HG03103 (cell line): ENCODE measurements at regions not wholly inside any gene's neighbourhood (a gene's known extent, or its start where the extent isn't known, plus 50 kb on each side); places are given as distances from the start of the nearest gene placed in this dataset.
"Not testable (repeated sequence)": the region's sequence is repeated elsewhere in the genome, so short reads cannot be mapped to it uniquely, and the experiment has no call there.

ENCODE experiments used
- ATAC-seq: cut with Tn5 transposase; IDR thresholded peaks from one replicate; pipeline ENCODE4 v1.9.1; 2021; ENCODE audit warnings: low read depth; ENCODE audit not compliant: unreplicated experiment

DNA sequence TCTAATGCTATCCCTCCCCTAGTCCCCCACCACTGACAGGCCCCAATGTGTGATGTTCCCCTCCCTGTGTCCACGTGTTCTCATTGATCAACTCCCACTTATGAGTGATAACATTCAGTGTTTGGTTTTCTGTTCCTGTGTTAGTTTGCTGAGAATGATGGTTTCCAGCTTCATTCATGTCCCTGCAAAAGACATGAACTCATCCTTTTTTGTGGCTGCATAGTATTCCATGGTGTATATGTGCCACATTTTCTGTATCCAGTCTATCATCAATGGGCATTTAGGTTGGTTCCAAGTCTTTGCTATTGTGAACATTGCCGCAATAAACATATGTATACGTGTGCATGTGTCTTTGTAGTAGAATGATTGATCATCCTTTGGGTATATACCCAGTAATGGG is 153.1 kb downstream of the OR13H1 start:
- ATAC-seq: not testable (repeated sequence)

DNA sequence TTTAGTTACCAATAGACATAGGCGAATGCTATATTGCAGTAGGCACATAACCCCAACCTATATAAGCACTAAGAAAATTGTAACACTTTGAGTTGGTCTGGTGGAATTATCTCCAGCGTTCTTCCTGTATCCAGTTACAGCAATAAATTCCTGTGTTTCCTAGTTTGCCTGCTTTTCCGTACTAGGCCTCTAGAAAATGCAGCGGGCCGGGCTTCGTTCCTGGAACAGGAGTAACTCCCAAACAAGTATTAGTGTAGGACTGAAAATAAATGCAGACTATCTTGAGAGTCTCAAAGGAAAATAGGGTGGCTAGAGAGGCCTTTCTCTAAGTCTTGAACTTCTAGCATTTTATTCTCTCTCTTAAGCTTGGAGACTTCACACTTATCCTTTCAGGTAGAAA is 159.8 kb downstream of the OR13H1 start:
- no peak for ATAC-seq

DNA sequence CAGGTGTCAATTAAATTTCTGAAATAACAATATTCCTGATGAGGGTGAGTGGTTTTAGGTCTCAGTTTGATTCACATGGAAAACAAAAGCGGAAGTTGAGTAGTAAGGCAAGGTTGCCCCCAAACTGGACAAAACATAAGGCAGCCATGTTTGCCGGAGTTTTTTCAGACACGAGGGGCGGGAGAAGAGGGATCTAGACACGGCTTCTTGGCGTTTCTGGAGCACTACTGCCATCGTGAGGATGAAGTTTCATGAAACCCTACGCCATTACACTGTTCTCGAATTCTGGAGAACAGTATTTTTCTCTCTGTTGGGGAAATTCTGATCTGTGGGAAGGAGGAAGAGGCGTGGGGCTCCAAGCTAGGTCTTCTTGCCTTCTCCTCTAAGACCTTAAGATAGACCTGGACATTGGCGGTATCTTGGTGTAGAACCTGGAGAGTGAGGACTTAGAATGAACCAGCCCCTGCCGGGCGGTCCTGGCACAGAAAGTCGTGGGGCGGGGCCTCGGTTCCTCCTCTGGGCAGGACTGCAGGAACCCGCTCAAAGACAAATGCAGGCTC is 160.3 kb downstream of the OR13H1 start:
- ATAC-seq: no peak

DNA sequence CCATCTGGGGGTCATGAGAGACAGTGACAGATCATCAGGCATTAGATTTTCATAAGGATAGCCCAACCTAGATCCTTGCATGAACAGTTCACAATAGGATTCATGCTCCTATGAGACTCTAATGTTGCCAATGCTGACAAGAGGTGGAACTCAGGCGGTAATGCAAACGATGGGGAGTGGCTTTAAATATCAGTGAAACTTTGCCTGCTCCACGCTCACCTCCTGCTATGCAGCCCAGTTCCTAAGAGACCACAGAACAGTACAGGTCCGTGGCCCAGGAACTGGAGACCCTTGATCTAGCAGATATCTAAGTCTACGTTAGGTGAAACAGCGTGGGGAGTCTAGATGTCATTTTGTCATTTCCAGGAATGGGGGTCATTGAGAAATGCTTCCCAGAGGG is 165.7 kb downstream of the OR13H1 start:
- no peak for ATAC-seq

GRCh38 chrX:131711478-131711867 is 167.6 kb downstream of the OR13H1 start:
- ATAC-seq: no peak

DNA sequence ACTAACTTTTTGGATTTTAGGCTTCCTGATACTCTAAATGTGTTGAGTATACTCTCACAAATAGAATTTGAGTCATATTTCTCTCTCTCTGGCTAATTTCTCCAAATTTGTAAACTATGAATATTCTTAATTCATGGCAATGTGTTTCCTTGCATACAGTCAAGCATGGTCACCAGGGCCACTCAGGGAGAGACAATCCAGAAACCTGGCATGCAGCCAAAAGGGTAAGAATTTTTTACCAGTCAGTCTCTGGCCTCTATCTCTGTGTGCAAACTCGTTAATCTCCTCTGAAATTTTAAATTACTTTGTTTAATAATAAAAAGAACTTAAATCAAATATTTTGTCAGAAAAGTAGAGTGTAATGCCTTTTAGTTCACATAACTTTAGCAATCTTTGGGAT is 179.8 kb downstream of the OR13H1 start:
- ATAC-seq: no peak

- no peak for ATAC-seq
Observed at GRCh38 chrX:131724292-131724691, 180.4 kb downstream of the OR13H1 start.

GRCh38 chrX:131725001-131725654 is 181.3 kb downstream of the OR13H1 start:
- no peak for ATAC-seq

GRCh38 chrX:131727778-131728177 is 183.9 kb downstream of the OR13H1 start:
- ATAC-seq: no peak

DNA sequence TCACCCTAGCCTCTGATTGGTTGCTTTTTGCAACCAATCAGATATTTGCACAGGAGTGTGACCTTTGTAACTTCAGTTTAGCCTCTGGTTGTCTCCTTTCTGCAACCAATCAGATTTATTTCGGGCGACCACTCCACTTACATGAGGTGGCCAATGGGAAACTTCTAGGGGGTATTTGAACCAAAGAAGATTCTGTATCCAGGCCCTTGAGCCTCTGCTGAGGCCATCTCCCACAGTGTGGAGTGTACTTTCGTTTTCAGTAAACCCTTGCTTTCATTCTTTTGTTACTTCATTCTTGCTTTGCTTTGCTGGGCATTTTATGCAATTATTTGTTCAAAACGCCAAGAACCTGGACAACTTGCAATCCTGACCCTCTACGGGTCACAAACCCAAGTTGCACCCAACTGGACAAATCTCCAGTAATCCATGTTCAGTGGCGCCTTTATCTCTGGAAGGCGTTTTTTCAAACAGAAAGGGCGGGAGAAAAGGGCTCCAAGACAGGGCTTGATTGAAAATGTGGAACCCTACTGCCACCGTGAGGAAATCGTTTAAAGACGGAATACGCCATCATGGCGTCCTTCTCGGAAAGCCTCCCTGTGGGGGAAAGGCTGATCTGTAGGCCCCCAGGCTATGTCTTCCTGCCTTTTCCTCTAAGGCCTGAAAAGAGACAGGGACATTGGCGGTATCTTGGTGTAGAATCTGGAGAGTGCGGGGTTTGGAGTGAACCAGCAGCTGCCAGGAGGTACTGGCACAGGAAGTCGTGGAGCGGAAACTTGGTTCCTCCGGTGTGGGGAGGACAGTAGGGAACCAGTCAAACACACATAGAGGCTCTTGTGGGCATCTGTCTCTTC is 184.6 kb downstream of the OR13H1 start:
- ATAC-seq: no peak

- no peak for ATAC-seq
Observed at GRCh38 chrX:131729295-131729694, 185.4 kb downstream of the OR13H1 start.

GRCh38 chrX:131734621-131735020 is 190.7 kb downstream of the OR13H1 start:
- ATAC-seq: no peak

DNA sequence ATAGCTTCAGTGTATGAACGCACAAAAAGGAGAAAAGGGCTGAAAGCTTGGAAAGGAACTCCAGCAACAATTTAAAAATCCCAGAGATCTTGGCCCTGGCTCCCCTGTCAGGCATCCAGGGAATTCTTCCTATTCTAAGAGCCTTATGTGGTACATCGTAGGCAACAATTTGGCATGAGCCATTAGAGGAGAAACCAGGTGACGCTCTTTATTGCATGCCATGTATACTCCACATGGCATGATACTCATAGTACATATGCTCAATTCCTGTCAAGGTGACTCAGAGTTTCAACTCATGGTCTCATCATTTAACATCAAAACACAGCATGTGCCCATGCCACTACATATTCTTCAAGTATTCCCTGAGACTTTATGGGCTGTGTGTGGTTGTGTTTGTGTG is 191.3 kb downstream of the OR13H1 start:
- ATAC-seq: no peak

DNA sequence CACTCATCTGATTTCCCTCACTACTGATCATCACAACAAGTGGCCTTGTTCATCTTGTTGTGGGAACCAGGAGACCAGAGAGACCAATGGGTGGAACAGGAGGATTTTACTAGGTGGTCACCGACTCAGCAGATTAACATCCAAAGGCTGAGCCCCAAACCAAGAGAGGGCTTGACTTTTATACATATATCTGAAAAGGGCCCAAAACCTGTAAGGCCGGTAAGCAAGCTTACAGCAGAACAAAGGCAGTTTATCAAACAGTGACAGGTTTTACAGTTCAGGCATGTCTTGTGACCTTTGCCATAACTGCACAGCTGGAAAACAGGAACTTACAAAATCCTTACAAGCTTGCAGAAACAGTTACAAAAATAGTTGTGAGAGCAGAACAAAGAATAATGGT is 195.9 kb downstream of the OR13H1 start:
- no peak for ATAC-seq

- ATAC-seq: no peak
Observed at GRCh38 chrX:131741103-131741581, 197.3 kb downstream of the OR13H1 start.

DNA sequence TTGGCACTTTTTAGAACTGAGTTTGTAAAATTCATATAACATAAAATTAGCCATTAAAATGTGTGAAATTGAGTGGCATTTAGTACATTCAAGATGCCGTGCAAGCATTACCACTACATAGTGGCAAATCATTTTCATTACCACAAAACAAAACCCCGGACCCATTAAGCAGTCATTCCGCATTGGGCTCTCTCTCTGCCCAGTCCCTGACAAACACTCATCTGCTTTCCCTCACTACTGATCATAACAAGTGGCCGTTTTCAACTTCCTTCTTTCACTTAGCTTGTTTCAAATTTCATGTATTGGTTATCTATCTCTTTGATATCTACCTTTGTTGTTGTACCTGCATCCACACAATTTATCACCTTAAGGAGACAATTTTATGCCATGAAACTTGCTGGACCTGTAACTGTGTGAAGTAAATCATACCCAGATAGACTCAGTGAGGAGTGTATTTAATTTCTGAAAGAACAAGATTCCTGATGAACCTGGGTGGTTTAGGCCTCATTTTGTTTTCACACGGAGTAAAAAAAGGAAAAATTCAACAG is 202.1 kb downstream of the OR13H1 start:
- no peak for ATAC-seq

- ATAC-seq: no peak
Observed at GRCh38 chrX:131746491-131746968, 202.7 kb downstream of the OR13H1 start.

GRCh38 chrX:131747173-131747572 is 203.3 kb downstream of the OR13H1 start:
- ATAC-seq: no peak

DNA sequence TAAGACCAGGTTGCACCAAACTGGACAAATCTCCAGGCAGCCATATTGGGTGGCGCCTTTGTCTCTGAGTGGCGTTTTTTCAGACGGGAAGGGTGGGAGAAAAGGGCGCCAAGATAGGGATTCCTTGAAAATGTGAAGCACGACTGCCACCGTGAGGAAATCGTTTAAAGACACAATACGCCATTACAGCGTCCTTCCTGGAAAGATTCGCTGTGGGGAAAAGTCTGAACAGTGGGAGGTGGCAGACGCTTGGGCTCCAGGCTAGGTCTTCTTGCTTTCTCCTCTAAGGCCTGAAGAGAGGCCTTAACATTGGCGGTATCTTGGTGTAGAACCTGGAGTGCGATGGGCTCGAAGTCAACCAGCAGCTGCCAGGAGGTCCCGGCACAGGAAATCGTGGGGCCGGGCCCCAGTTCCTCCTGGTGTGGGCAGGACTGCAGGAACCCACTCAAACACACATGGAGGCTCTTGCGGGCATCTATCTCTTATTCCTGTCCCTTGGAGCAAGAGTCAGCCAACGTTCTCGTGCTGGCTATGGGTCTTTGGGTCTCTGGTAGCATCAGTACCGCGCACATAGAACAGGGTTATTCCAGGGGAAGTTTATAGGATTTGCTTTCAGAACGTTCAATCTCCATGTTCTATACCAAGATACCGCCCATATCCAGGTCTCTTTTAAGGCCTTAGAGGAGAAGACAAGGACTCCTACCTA is 208.8 kb downstream of the OR13H1 start:
- ATAC-seq: no peak

- no peak for ATAC-seq
Observed at GRCh38 chrX:131762802-131763234, 218.9 kb downstream of the OR13H1 start.

DNA sequence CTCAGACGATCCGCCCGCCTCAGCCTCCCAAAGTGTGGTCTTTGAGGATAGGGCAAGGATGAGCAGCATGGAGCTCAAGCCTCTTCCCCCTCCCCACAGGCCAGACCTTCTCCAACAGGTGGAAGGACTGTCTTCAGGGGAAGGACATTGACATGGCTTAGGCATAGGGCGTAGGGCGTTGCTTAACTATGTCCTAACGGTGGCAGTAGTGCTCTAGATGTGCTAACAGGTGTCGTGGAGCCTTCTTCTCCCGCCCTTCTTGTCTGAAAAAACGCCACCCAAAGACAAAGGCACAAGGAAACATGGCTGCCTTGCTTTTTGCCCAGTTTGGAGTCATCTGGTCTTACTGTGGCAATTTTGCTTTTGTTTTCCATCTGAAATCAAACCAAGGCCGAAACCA is 219.8 kb downstream of the OR13H1 start:
- ATAC-seq: no peak
